B cell (primary cell): ENCODE measurements at regions not wholly inside any gene's neighbourhood (a gene's known extent, or its start where the extent isn't known, plus 50 kb on each side); places are given as distances from the start of the nearest gene placed in this dataset.

Experiments used
- ATAC-seq: fragments of 200-7000 bp; cut with Tn5 transposase; one replicate; pipeline ENCODE4 v1.10.0; 2021; ENCODE audit warnings: low read depth, mild to moderate bottlenecking, moderate number of reproducible peaks, moderate library complexity
- CTCF ChIA-PET: fragments of 350-600 bp; sonication (Branson Sonifier 250); formaldehyde crosslinking; loops from one replicate; lab custom pipeline; 2021; ENCODE audit warnings: antibody characterized with exemption, inconsistent platforms; lab: Charles Lee
- POLR2A ChIA-PET: fragments of 350-600 bp; sonication (Branson Sonifier 250); formaldehyde crosslinking; loops from one replicate; lab custom pipeline; 2021; ENCODE audit warnings: antibody characterized with exemption; lab: Charles Lee
- DNase-seq: peaks from one replicate; pipeline ENCODE4 v3.0.0; 2013
- H2AFZ ChIP-seq: 2 replicates; pipeline ENCODE4 v1.6.1; 2012; ENCODE audit warnings: mild to moderate bottlenecking, low read depth, low read length; ENCODE audit not compliant: insufficient read depth, poor library complexity, severe bottlenecking
- H3K27ac ChIP-seq, 2 donors: 1 replicate in 1 of 2; 2 replicates in 1 of 2; pipeline ENCODE4 v1.5.1; 2012 to 2013; ENCODE audit warnings: low read length in 2 of 2, mild to moderate bottlenecking in 2 of 2, moderate library complexity in 1 of 2
- H3K27me3 ChIP-seq, 4 experiments: fragments of 200-600 bp in 1 of 4; sonication (generic) in 1 of 4; replicated peaks in 1 of 4; 1 replicate in 2 of 4; 2 replicates in 2 of 4; pipeline versions ENCODE4 v1.6.1 to v1.7.0; 2013 to 2016; ENCODE audit warnings: low read length in 3 of 4, mild to moderate bottlenecking in 2 of 4, mixed read lengths in 1 of 4, moderate library complexity in 1 of 4; ENCODE audit not compliant: insufficient read depth in 4 of 4, control insufficient read depth in 3 of 4; ENCODE audit errors: control extremely low read depth in 1 of 4
- H3K36me3 ChIP-seq, 2 experiments: replicated peaks in 1 of 2; 1 replicate in 1 of 2; 2 replicates in 1 of 2; pipeline versions ENCODE4 v1.6.1 to v1.7.1; 2013; ENCODE audit warnings: low read length in 1 of 2; ENCODE audit not compliant: insufficient read depth in 2 of 2, control insufficient read depth in 1 of 2; ENCODE audit errors: control extremely low read depth in 1 of 2, extremely low read depth in 1 of 2
- H3K4me1 ChIP-seq, 2 donors: fragments of 200-600 bp in 1 of 2; sonication (generic) in 1 of 2; 1 replicate in 1 of 2; 2 replicates in 1 of 2; pipeline versions ENCODE4 v1.5.1 to v1.6.1; 2013 to 2017; ENCODE audit warnings: low read length in 2 of 2; ENCODE audit not compliant: control insufficient read depth in 2 of 2, insufficient read depth in 2 of 2
- H3K4me2 ChIP-seq: replicated peaks from 2 replicates; pipeline ENCODE3; 2012; ENCODE audit warnings: mild to moderate bottlenecking, low read depth, low read length; ENCODE audit not compliant: poor library complexity, severe bottlenecking
- H3K4me3 ChIP-seq, 5 experiments: fragments of 200-600 bp in 1 of 5; sonication (generic) in 1 of 5; 1 replicate in 3 of 5; 2 replicates in 2 of 5; pipeline versions ENCODE4 v1.5.1 to v1.7.0; 2011 to 2016; ENCODE audit warnings: low read length in 4 of 5, mild to moderate bottlenecking in 4 of 5, low read depth in 2 of 5, control low read depth in 1 of 5, moderate library complexity in 1 of 5; ENCODE audit not compliant: insufficient read depth in 1 of 5; ENCODE audit errors: control extremely low read depth in 1 of 5, extremely low read depth in 1 of 5
- H3K79me2 ChIP-seq: fragments of 200-600 bp; sonication (generic); one replicate; pipeline ENCODE4 v1.6.0; 2016; ENCODE audit warnings: low read length; ENCODE audit not compliant: control insufficient read depth, insufficient read depth
- H3K9ac ChIP-seq: fragments of 200-600 bp; sonication (generic); 2 replicates; pipeline ENCODE4 v1.6.1; 2017; ENCODE audit warnings: mild to moderate bottlenecking, low read length, moderate library complexity
- H3K9me3 ChIP-seq, 3 donors: one replicate each; pipeline versions ENCODE4 v1.6.1 to v1.7.1; 2013; ENCODE audit warnings: low read length in 2 of 3; ENCODE audit not compliant: control insufficient read depth in 2 of 3, insufficient read depth in 1 of 3; ENCODE audit errors: control extremely low read depth in 1 of 3
- H4K20me1 ChIP-seq: 2 replicates; pipeline ENCODE4 v1.6.0; 2012; ENCODE audit warnings: mild to moderate bottlenecking, low read length; ENCODE audit not compliant: insufficient read depth, control insufficient read depth, poor library complexity, severe bottlenecking
- H3K27ac Mint-ChIP-seq: one replicate; pipeline ENCODE4 v1.8.0; 2021; ENCODE audit warnings: mixed read lengths
- H3K27me3 Mint-ChIP-seq: one replicate; pipeline ENCODE4 v1.8.0; 2021; ENCODE audit warnings: mixed read lengths
- H3K4me1 Mint-ChIP-seq: one replicate; pipeline ENCODE4 v1.8.0; 2021; ENCODE audit warnings: mixed read lengths
- H3K4me3 Mint-ChIP-seq: one replicate; pipeline ENCODE4 v1.8.0; 2021; ENCODE audit warnings: mixed read lengths
- H3K9me3 Mint-ChIP-seq: one replicate; pipeline ENCODE4 v1.8.0; 2022; ENCODE audit warnings: mixed read lengths; ENCODE audit not compliant: insufficient read depth
- EZH2 ChIP-seq: IDR thresholded peaks from 2 replicates; pipeline ENCODE4 v1.6.1; 2012; ENCODE audit warnings: borderline replicate concordance, low read depth, mild to moderate bottlenecking, moderate library complexity, low read length; ENCODE audit not compliant: insufficient read depth, poor library complexity, severe bottlenecking
- WGBS: methylation state at CpG from one replicate; pipeline ENCODE4 v1.1.5; 2013; ENCODE audit warnings: missing lambda C conversion rate; ENCODE audit not compliant: insufficient coverage; 5-methylcytosine and 5-hydroxymethylcytosine counted together
- intact Hi-C: fragments of 100-400 bp; cut with micrococcal nuclease; formaldehyde crosslinking; loops from one replicate; pipeline ENCODE4 v1.10.0; 2022
- TF ChIP-seq, protein P1 (sequence below): fragments of 200-600 bp; IDR thresholded peaks from one replicate; pipeline ENCODE4 v1.8.0; 2022; ENCODE audit warnings: antibody characterized with exemption, mild to moderate bottlenecking

DNA sequence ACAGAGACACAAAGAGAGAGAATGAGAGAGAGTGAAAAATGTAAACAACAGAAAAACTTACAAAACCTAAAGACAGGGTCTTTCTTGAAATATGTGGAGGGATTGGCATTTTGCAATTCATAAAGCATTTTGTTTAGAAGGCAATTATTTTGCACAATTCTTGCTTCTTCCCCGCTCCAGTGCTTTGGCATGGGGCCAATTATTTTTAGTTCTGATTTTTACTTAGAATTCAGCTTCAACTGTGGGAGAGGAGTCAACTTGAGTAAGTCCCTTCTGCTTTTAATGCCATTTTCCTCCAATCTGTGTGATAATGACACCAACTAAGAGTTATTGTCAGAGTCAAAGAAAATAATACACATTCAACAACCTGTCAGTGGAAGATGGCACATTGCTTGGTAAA, 1051.9 kb downstream of the NLGN4X start:
- TF ChIP-seq EZH2 = no peak
- TF ChIP-seq, protein P1, sequence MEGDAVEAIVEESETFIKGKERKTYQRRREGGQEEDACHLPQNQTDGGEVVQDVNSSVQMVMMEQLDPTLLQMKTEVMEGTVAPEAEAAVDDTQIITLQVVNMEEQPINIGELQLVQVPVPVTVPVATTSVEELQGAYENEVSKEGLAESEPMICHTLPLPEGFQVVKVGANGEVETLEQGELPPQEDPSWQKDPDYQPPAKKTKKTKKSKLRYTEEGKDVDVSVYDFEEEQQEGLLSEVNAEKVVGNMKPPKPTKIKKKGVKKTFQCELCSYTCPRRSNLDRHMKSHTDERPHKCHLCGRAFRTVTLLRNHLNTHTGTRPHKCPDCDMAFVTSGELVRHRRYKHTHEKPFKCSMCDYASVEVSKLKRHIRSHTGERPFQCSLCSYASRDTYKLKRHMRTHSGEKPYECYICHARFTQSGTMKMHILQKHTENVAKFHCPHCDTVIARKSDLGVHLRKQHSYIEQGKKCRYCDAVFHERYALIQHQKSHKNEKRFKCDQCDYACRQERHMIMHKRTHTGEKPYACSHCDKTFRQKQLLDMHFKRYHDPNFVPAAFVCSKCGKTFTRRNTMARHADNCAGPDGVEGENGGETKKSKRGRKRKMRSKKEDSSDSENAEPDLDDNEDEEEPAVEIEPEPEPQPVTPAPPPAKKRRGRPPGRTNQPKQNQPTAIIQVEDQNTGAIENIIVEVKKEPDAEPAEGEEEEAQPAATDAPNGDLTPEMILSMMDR = no peak
- no peak for DNase-seq
- no peak for ATAC-seq
- Histone ChIP-seq H2AFZ (no peak overlapping the region), H3K27me3 (no peaks in the 10 kb centered on the region), H3K36me3 (no peaks in the 10 kb centered on the region), H3K79me2 (no peaks in the 10 kb centered on the region), H3K27ac (no peak overlapping the region), H4K20me1 (no peaks in the 10 kb centered on the region), H3K9ac (no peak overlapping the region), H3K4me2 (no peak overlapping the region), H3K4me1 (no peaks in the 10 kb centered on the region), H3K4me3 (no peak overlapping the region), H3K9me3 (no peaks in the 10 kb centered on the region)
- ChIA-PET CTCF (no interaction called here), POLR2A (no interaction called here)
- intact Hi-C loops = no loop called here
- Mint-ChIP-seq H3K9me3 (no peaks in the 10 kb centered on the region), H3K4me3 (no peak overlapping the region), H3K27ac (no peak overlapping the region), H3K27me3 (no peaks in the 10 kb centered on the region), H3K4me1 (no peaks in the 10 kb centered on the region)
- WGBS = no CpG with 5 or more reads among the region's 1 CpG

DNA sequence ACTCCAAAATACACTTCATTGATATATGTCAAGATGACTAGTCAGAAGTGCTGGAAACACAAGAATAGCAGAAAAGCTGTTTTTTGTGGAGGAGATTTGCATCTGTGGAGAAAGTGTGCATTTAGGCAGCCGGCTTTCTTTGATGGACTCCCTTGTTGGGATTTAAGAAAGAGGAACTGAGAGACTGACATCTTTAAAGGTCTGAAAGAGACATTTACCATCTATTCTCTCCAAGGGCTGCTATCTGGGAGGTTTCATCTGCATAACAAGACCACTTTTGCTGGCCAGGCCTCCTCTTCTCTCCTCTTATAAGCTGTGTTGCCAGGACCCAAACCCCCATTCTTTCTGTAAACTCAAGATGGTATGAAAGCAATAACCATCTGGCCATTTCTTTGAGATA, 1065.0 kb downstream of the NLGN4X start:
- Mint-ChIP-seq H3K4me1 (no peaks in the 10 kb centered on the region), H3K27ac (no peak overlapping the region), H3K27me3 (no peaks in the 10 kb centered on the region), H3K4me3 (no peak overlapping the region), H3K9me3 (no peaks in the 10 kb centered on the region)
- Histone ChIP-seq H3K27me3 (no peaks in the 10 kb centered on the region), H3K79me2 (no peaks in the 10 kb centered on the region), H3K27ac (no peak overlapping the region), H3K4me1 (no peaks in the 10 kb centered on the region), H2AFZ (no peak overlapping the region), H3K4me3 (no peak overlapping the region), H3K4me2 (no peak overlapping the region), H4K20me1 (no peaks in the 10 kb centered on the region), H3K9ac (no peak overlapping the region), H3K9me3 (no peaks in the 10 kb centered on the region), H3K36me3 (no peaks in the 10 kb centered on the region)
- TF ChIP-seq EZH2 = no peak
- TF ChIP-seq, protein P1 = no peak
- DNase-seq (no peak), ATAC-seq (no peak)
- ChIA-PET POLR2A (no interaction called here), CTCF (no interaction called here)
- WGBS = no CpG with 5 or more reads among the region's 1 CpG
- intact Hi-C loops = no loop called here
